Keratinocyte (primary cell): ENCODE measurements at regions not wholly inside any gene's neighbourhood (a gene's known extent, or its start where the extent isn't known, plus 50 kb on each side); places are given as distances from the start of the nearest gene placed in this dataset.

ENCODE experiments used
- CTCF ChIP-seq, 3 experiments: IDR thresholded peaks in 1 of 3; conservative IDR thresholded peaks in 1 of 3; optimal IDR thresholded peaks in 1 of 3; 2 replicates in 2 of 3; 3 replicates in 1 of 3; pipeline versions ENCODE3 to v1.5.1; 2011; ENCODE audit warnings: low read length in 3 of 3, mild to moderate bottlenecking in 3 of 3, moderate library complexity in 2 of 3, control low read depth in 1 of 3, inconsistent platforms in 1 of 3; ENCODE audit not compliant: insufficient read depth in 2 of 3; ENCODE audit errors: extremely low read depth in 1 of 3
- EZH2 ChIP-seq: IDR thresholded peaks from one replicate; pipeline ENCODE4 v1.6.1; 2012; ENCODE audit warnings: inconsistent platforms, mild to moderate bottlenecking, low read length, moderate library complexity

- TF ChIP-seq CTCF (optimal IDR thresholded peaks at IDR 0.05 in 1 of 3, IDR thresholded peaks at IDR 0.05 in 1 of 3, conservative IDR thresholded peaks at IDR 0.05 in 1 of 3; ENCODE audit: extremely low read depth in 1 of 3, insufficient read depth in 2 of 3, low read length in 3 of 3) (no peak), EZH2 (no peak)
These were observed 123.3 kb downstream of the OGFRL1 start for GRCh38 chr6:71411882-71412281.
